ENCODE measurements at regions not wholly inside any gene's neighbourhood (a gene's known extent, or its start where the extent isn't known, plus 50 kb on each side); places are given as distances from the start of the nearest gene placed in this dataset.

DNA sequence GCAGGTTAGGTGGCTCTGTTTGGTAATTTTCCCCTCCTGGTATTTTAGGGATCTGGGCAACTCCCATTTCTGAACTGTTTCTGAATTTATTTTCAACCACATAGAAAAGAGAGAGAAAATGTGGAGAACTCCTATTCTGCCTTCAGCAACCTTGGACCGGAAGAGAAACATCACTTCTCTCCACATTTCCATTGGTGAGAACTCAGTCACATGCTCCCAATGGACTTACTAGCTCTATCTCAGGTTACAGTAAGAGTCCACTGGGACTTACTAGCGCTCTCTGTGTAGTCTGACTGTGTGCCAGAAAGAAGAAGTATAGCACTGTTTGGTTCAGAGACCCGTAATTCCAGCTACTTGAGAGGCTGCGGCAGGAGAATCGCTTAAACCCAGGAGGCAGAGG is 383.2 kb downstream of the DUSP6 start:
- ChIA-PET CTCF (no interaction called here), POLR2A (no interaction called here)
- no peaks in the 10 kb centered on the region for H3K9me3 Mint-ChIP-seq
- H3K36me3 Mint-ChIP-seq (ENCODE audit: low read depth), result no peaks in the 10 kb centered on the region
- H3K27ac Mint-ChIP-seq, result no peak overlapping the region
- DNase-seq, result no peak
- peaks cover 15% of the 10 kb centered on the region for H3K27me3 Mint-ChIP-seq
- no peak overlapping the region for H3K4me3 Mint-ChIP-seq
- H3K4me1 Mint-ChIP-seq, result no peaks in the 10 kb centered on the region

DNA sequence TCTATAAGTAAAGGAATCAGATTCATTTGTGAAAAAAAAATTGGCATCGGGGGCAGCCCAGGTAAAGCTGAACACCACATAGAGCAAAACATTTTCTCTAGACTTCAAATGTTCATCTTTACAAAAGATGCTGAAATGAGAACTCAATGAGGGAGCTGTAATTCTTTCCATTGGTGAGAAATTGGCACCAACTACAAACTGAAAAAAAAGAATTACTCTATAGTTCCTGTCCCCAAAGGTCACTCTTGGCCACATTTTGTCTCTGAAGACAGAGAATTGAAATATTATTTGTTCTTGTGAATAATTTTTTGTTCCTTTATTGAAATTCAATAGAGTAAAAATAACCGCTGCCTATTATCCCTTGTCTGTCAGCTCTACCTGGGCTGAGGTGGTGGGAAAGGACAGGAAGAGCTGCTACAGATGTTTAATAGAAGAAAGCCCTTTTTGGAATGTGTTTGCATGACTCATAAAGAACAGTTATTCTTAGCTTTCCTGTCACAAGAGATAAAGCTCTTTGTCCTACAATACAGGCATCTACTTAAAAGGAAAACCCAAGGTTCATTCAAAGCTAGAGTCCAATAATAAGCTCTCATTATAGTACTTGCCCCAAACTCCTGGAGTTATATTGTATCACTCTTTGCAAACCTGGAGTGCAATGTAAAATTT is 380.1 kb upstream of the KITLG start:
- no peak overlapping the region for H3K27ac Mint-ChIP-seq
- H3K36me3 Mint-ChIP-seq (ENCODE audit: low read depth), result no peaks in the 10 kb centered on the region
- DNase-seq, result no peak
- H3K9me3 Mint-ChIP-seq, result no peaks in the 10 kb centered on the region
- no peaks in the 10 kb centered on the region for H3K4me1 Mint-ChIP-seq
- H3K4me3 Mint-ChIP-seq, result no peak overlapping the region
- peaks cover 11% of the 10 kb centered on the region for H3K27me3 Mint-ChIP-seq
- ChIA-PET POLR2A (no interaction called here), CTCF (no interaction called here)

DNA sequence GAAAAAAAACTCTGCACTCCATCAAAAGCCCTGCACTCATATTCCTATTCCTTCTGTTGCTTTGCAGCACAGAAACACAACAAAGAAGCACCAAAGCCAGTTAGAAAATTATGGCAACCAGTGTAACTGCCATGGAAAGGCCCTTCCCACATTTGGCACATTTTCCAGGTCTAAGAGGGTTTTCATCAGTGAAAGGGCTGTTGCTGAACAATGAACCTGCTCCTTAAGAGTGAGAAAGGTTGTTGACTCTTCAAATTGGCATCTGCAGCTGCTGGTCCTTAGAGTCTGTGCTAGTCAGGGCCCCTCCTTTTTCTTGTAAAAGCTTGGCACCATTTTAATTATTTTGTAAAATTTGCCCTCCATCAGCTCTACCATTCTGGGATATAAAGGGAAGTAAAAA is 378.7 kb upstream of the KITLG start:
- no peak for DNase-seq
- POLR2A ChIA-PET, result no interaction called here

DNA sequence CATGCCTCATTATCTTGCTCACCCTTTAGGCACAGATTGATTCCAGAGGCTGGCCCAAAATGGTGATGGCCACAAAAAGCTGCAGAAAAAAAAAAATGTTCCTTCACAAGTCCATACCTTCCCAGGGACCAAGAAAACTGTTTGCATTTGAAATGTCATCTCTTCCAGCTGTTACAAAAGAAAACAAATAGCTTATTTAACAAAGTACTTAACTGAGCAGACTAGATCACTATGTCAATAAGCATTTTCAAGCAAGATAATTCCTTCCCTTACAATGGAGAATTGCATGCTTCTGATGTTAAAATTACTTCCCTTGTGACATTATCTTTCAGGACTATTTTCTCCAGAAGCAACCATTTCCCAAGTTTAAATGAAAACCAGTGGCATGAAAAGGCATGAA is 377.9 kb upstream of the KITLG start:
- no peaks in the 10 kb centered on the region for H3K36me3 Mint-ChIP-seq (ENCODE audit: low read depth)
- no peaks in the 10 kb centered on the region for H3K9me3 Mint-ChIP-seq
- peaks cover 7% of the 10 kb centered on the region for H3K27me3 Mint-ChIP-seq
- no peak overlapping the region for H3K4me3 Mint-ChIP-seq
- ChIA-PET CTCF (no interaction called here), POLR2A (no interaction called here)
- H3K27ac Mint-ChIP-seq, result no peak overlapping the region
- H3K4me1 Mint-ChIP-seq, result no peaks in the 10 kb centered on the region
- DNase-seq, result no peak

More for the DNA sequence above, 378.7 kb upstream of the KITLG start:
- no peaks in the 10 kb centered on the region for H3K4me1 Mint-ChIP-seq
- H3K27me3 Mint-ChIP-seq, result peaks cover 8% of the 10 kb centered on the region
- no peak overlapping the region for H3K4me3 Mint-ChIP-seq
- H3K36me3 Mint-ChIP-seq (ENCODE audit: low read depth), result no peaks in the 10 kb centered on the region
- CTCF ChIA-PET, result no interaction called here
- no peak overlapping the region for H3K27ac Mint-ChIP-seq
- no peaks in the 10 kb centered on the region for H3K9me3 Mint-ChIP-seq

DNA sequence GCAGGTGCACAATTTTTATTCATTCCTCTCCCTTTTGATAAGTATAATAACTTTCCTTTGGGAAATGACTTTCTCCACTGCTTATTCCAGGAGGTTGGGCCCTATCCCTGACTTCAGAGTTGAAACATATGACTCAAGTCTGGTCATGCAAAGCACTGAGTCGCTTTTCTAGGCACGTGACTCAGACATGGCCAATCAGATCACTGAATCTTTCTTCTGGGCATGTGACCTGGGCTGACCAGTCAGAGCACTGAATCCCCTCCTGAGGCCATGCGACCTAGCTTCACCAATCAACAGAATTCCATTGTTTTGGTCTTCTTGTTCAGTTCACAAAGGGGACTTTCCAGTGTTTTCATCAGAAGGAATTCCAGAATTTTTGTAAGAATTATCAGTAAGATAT is 377.1 kb upstream of the KITLG start:
- DNase-seq, result no peak
- Mint-ChIP-seq H3K27ac (no peak overlapping the region), H3K4me1 (no peaks in the 10 kb centered on the region), H3K36me3 (ENCODE audit: low read depth) (no peaks in the 10 kb centered on the region), H3K27me3 (peaks cover 6% of the 10 kb centered on the region), H3K4me3 (no peak overlapping the region), H3K9me3 (no peaks in the 10 kb centered on the region)
- ChIA-PET POLR2A (no interaction called here), CTCF (no interaction called here)

DNA sequence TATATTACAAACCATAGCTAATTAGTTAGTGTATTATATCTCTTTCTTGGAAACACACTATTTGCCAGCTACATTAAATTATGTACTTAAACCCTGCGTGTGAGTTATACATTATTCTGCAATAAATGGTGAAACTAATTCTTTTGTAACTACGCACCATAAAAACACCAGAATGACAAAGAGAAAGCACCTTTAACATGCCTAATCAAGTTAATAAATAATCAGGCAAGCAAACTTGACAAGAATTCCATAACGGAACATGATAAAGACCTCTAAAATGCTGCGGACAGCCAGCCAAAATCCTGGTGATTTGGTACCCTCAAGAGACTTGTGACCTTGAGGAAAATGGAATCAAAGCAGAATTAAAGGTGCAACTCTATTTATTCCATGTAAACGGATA is 375.3 kb upstream of the KITLG start:
- no peaks in the 10 kb centered on the region for H3K36me3 Mint-ChIP-seq (ENCODE audit: low read depth)
- H3K4me1 Mint-ChIP-seq, result no peaks in the 10 kb centered on the region
- CTCF ChIA-PET, result no interaction called here
- no peak overlapping the region for H3K27ac Mint-ChIP-seq
- POLR2A ChIA-PET, result no interaction called here
- peaks cover 6% of the 10 kb centered on the region for H3K27me3 Mint-ChIP-seq
- no peak for DNase-seq
- no peak overlapping the region for H3K4me3 Mint-ChIP-seq
- H3K9me3 Mint-ChIP-seq, result no peaks in the 10 kb centered on the region

DNA sequence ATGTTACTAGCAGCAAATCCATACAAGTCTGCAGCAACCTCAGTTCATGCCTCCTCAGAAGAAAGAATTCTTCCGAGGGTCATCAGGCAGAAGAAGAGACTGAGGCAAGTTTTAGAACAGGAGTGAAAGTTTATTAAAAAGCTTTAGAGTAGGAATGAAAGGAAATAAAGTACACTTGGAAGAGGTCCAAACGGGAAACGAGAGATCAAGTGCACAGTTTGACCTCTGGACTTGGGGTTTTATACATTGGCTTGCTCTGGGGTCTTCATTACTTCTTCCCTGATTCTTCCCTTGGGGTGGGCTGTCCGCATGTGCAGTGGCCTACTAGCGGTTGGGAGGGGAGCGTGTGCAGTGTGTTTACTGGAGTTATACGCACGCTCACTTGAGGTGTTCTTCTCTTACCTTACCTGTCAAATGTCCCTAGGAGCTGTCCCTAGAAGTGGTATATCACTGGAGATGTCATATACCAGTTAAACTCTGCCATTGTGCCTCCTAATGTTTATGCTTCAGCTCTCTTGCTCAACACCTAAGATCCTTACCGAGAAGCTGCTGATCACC is 372.8 kb upstream of the KITLG start:
- no peaks in the 10 kb centered on the region for H3K4me1 Mint-ChIP-seq
- H3K27me3 Mint-ChIP-seq, result peaks cover 5% of the 10 kb centered on the region
- no peak overlapping the region for H3K4me3 Mint-ChIP-seq
- H3K36me3 Mint-ChIP-seq (ENCODE audit: low read depth), result no peaks in the 10 kb centered on the region
- H3K27ac Mint-ChIP-seq, result no peak overlapping the region
- CTCF ChIA-PET, result no interaction called here
- POLR2A ChIA-PET, result no interaction called here
- H3K9me3 Mint-ChIP-seq, result peaks cover 2% of the 10 kb centered on the region
- DNase-seq, result no peak

DNA sequence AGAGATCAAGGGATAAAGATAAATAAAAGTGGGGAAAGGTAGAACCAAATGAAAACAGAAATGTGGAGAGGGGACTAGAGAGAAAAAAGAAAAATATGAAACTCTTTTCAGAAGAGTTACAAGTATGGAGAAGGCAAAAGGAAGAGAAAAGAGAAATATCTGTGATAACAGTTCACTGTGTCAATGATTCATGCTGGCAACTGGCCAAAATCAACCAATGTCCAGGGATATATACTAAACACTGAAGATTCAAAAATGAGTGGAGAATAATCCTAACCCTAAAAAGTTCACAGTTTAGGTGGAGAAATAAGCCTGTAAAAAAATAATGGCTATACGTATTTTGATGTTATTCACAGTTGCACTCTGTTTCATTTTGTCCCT is 372.3 kb upstream of the KITLG start:
- H3K27ac Mint-ChIP-seq, result no peak overlapping the region
- ChIA-PET POLR2A (no interaction called here), CTCF (no interaction called here)
- peaks cover 5% of the 10 kb centered on the region for H3K27me3 Mint-ChIP-seq
- H3K4me3 Mint-ChIP-seq, result no peak overlapping the region
- no peaks in the 10 kb centered on the region for H3K4me1 Mint-ChIP-seq
- H3K36me3 Mint-ChIP-seq (ENCODE audit: low read depth), result no peaks in the 10 kb centered on the region
- H3K9me3 Mint-ChIP-seq, result peaks cover 2% of the 10 kb centered on the region
- DNase-seq, result no peak

DNA sequence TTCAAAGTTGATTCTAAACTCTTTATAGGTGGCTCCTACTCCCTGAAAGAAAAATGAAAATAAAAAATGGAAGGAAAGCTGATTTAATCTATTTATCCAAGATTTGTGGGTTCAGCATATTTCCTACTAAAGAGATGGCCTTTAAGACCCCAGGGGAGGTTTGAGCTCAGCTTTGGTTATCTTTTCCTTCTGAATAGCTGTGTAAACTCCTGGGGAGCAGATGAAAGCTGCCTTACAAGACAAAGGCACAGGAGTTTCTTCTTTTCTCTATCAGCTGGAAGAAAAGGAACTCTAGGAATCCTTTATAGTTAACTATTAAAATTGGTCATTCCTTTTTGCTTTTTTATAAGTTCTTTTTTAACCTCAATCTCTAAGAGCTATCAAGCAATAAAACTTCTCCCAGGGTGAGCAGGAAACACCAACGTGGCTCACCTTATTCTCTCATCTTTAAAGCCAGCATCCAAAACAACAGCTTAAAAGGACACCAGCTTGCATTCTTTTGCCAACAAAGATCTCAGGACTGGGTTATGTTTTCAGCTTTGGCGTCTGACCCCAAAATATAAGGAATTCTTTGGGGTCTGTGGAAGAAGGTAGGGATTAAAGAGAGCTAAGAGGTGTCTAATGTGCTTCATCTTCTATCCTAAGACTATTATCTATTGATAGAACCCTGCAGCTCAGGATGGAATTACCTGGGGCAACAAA is 371.7 kb upstream of the KITLG start:
- H3K4me1 Mint-ChIP-seq, result no peaks in the 10 kb centered on the region

DNA sequence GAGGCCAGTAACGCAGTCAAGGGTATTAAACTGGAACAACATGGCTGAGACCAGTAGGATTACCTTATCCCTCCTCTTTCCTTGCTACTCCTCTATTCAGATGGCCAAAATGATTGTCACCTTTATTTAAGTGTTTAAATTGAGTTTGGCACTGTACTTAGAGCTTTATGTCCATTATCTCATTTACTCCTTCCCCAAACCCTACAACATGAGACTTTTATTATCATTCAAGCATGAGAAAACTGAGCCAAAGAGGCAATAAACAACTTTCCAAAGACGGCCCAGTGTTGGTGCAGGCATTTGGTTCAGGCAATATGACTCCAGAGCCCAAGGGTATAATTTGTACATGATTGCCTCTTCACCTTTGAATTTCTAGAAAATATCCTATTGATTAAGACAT is 370.9 kb upstream of the KITLG start:
- Mint-ChIP-seq H3K36me3 (ENCODE audit: low read depth) (no peaks in the 10 kb centered on the region), H3K9me3 (peaks cover 2% of the 10 kb centered on the region), H3K4me3 (no peak overlapping the region), H3K27me3 (peaks cover 2% of the 10 kb centered on the region), H3K27ac (no peak overlapping the region), H3K4me1 (no peaks in the 10 kb centered on the region)
- ChIA-PET CTCF (no interaction called here), POLR2A (no interaction called here)
- no peak for DNase-seq

More for the DNA sequence above, 371.7 kb upstream of the KITLG start:
- CTCF ChIA-PET, result no interaction called here
- POLR2A ChIA-PET, result no interaction called here
- Mint-ChIP-seq H3K36me3 (ENCODE audit: low read depth) (no peaks in the 10 kb centered on the region), H3K27me3 (peaks cover 5% of the 10 kb centered on the region), H3K4me3 (no peak overlapping the region), H3K27ac (no peak overlapping the region), H3K9me3 (peaks cover 2% of the 10 kb centered on the region)
- no peak for DNase-seq

DNA sequence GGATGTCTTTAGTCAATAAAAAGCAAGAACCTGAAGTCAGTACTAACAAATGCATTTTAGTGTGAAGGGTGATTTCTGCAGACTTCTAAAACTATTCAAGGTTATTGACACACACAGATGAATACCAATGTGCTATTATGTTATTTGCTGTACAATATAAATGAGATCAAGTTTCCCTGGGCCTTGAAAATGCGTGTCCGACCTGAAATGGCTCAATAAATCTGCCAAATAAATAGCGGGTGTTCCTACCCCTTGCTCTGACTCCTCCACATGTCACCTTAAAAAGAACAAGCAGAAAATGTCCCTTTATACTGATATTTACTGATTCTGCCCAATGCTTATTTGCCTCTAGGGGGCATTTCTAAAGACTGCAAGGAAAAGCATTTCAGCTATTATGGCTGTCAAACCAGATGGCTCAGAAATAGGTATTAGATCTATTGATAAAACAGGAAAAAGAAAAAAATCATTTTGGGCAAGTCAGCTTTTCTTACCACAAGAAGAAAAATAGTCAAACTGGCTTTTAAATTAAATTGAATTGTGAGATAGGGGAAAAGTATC is 367.3 kb upstream of the KITLG start:
- H3K27me3 Mint-ChIP-seq, result no peaks in the 10 kb centered on the region
- peaks cover 2% of the 10 kb centered on the region for H3K9me3 Mint-ChIP-seq
- no peak overlapping the region for H3K4me3 Mint-ChIP-seq
- no peak for DNase-seq
- ChIA-PET POLR2A (no interaction called here), CTCF (no interaction called here)
- no peaks in the 10 kb centered on the region for H3K36me3 Mint-ChIP-seq (ENCODE audit: low read depth)
- no peak overlapping the region for H3K27ac Mint-ChIP-seq
- no peaks in the 10 kb centered on the region for H3K4me1 Mint-ChIP-seq

DNA sequence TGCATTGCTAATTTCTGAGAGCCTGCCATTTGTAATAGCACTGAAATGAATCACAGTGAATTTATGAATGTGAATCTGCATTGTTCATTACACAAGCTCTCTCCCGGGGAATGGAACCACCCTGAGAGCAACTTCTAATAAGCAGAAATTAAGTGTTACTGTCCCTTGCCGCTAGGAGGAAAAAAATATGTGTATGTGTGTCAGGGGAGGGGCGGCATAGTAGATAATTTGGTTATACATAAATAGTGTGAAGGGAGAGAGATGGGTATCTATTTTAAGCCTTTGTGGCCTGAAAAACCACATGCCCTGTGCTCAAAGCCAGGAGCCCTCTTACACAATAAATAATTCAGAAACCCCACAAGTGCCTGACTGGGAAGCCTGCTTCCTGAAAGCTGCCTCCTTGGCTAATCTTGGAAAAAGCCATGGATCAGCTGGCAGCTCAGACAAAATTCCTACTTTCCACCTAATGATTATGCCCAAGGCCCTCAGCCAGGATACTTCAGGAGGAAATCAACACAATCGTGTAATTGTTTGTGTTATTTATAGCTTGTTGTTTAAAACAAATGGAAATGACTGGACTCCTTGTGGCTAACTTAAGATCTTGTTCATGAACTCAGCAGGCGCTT is 366.2 kb upstream of the KITLG start:
- no peak for DNase-seq
- CTCF ChIA-PET, result no interaction called here
- Mint-ChIP-seq H3K27ac (no peak overlapping the region), H3K4me1 (no peaks in the 10 kb centered on the region), H3K4me3 (no peak overlapping the region), H3K36me3 (ENCODE audit: low read depth) (no peaks in the 10 kb centered on the region), H3K9me3 (peaks cover 2% of the 10 kb centered on the region), H3K27me3 (no peaks in the 10 kb centered on the region)
- POLR2A ChIA-PET, result no interaction called here

DNA sequence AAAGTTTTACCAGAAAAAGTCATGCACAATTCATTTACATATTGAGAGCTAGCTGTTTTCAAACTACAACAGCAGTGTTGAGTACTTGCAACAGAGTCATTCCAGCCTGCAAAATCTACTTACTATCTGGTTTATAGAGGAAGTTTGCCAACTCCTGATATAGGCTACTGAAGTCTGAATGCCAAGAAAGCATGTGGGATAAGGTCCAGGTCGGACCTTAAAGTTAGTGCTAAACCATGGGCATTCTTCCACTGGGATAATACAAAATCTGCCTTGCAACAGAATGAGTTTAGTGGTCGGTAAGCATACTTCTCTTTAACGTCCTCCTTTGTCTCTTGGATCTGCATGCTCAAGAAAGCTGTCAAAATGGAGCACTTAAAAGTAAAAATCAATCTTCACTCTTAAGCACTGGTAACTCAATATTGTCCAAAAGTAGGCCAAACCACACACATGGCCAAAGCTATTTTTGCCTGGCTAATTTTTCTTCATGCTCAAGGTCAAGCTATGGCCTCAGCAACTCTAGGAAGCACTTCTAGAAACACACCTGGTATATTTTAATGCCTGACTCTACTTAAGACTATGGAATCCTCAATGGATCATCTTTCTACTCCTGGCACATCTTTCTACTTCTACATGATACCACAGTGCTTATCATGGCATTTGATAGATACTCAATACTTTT is 364.9 kb upstream of the KITLG start:
- no peaks in the 10 kb centered on the region for H3K4me1 Mint-ChIP-seq
- H3K27ac Mint-ChIP-seq, result no peak overlapping the region
- no peak for DNase-seq
- ChIA-PET CTCF (no interaction called here), POLR2A (no interaction called here)
- peaks cover 2% of the 10 kb centered on the region for H3K9me3 Mint-ChIP-seq
- H3K36me3 Mint-ChIP-seq (ENCODE audit: low read depth), result no peaks in the 10 kb centered on the region
- H3K4me3 Mint-ChIP-seq, result no peak overlapping the region
- no peaks in the 10 kb centered on the region for H3K27me3 Mint-ChIP-seq

Data from activated CD4-positive, alpha-beta memory T cell treated with anti-CD3 and anti-CD28 coated beads, Interleukin-2, amount 10 ng/mL, durations not matched to agents 7 days and 5 days (primary cell).